ENCODE measurements at regions not wholly inside any gene's neighbourhood (a gene's known extent, or its start where the extent isn't known, plus 50 kb on each side); places are given as distances from the start of the nearest gene placed in this dataset.

GRCh38 chr10:33034931-33035330 is 76.9 kb upstream of the ITGB1 start:
- CTCF ChIA-PET (ENCODE audit: partially characterized antibody): interaction anchor here (0.5 to 0.9 kb wide), 3 partner anchors 25 to 787 kb away, joined by 3 to 4 read pairs (median 3); no protein-coding TSS in a partner anchor

More at GRCh38 chr10:33034931-33035330, 76.9 kb upstream of the ITGB1 start:
- Histone ChIP-seq H3K4me1 (replicated peaks in 1 of 4; ENCODE audit: control insufficient read depth in 3 of 4, insufficient read depth in 4 of 4, low read length in 3 of 4) (peaks cover 0 to 2% (median 0%) of the 10 kb centered on the region in 4 experiments; a peak in 2 of 7 replicates), H4K5ac (ENCODE audit: insufficient read length, low read depth, low read length) (no peak overlapping the region), H3K4me2 (ENCODE audit: insufficient read depth in 1 of 2, low read depth in 2 of 2, low read length in 2 of 2) (no peak overlapping the region), H3K18ac (ENCODE audit: extremely low read depth, low read length) (no peak overlapping the region), H3K36me3 (ENCODE audit: control insufficient read depth in 2 of 4, insufficient read depth in 4 of 4, low read length in 3 of 4) (no peaks in the 10 kb centered on the region), H3K9ac (replicated peaks in 1 of 4; ENCODE audit: extremely low read depth in 1 of 4, low read depth in 3 of 4, low read length in 3 of 4) (no peak overlapping the region), H3K14ac (ENCODE audit: insufficient read length) (no peak overlapping the region), H2BK15ac (ENCODE audit: low read length) (no peak overlapping the region), H3K23me2 (ENCODE audit: low read depth, low read length) (no peaks in the 10 kb centered on the region), H2BK20ac (ENCODE audit: low read length) (no peak overlapping the region), H4K20me1 (replicated peaks in 1 of 2; ENCODE audit: control insufficient read depth in 1 of 2, insufficient read depth in 2 of 2, low read length in 2 of 2) (no peaks in the 10 kb centered on the region), H3K56ac (replicated peaks; ENCODE audit: insufficient read length, low read depth, low read length) (no peak overlapping the region), H4K8ac (ENCODE audit: extremely low read depth, insufficient read depth, low read length) (no peak overlapping the region), H3K4ac (replicated peaks; ENCODE audit: insufficient read length, low read depth, low read length) (no peak overlapping the region), H2AFZ (ENCODE audit: low read length) (no peak overlapping the region), H3K23ac (ENCODE audit: insufficient read length) (no peak overlapping the region), H4K91ac (replicated peaks; ENCODE audit: insufficient read length, low read length) (no peak overlapping the region), H3K27me3 (replicated peaks in 1 of 4; ENCODE audit: control insufficient read depth in 3 of 4, extremely low read depth in 1 of 4, insufficient read depth in 3 of 4, low read length in 3 of 4) (no peaks in the 10 kb centered on the region), H3K9me3 (ENCODE audit: insufficient read depth in 2 of 2, low read depth in 1 of 2, low read length in 1 of 2) (no peaks in the 10 kb centered on the region), H3K79me1 (ENCODE audit: low read depth, low read length) (no peaks in the 10 kb centered on the region), H2BK5ac (ENCODE audit: low read depth, low read length) (no peak overlapping the region), H2BK12ac (ENCODE audit: low read depth, low read length) (no peak overlapping the region), H3K79me2 (ENCODE audit: control insufficient read depth in 1 of 2, insufficient read depth in 2 of 2, low read length in 2 of 2) (no peaks in the 10 kb centered on the region), H3K27ac (ENCODE audit: low read depth, low read length) (no peak overlapping the region), H2AK5ac (ENCODE audit: low read depth, low read length) (no peak overlapping the region), H2BK120ac (replicated peaks; ENCODE audit: low read depth, low read length) (no peak overlapping the region), H3K4me3 (ENCODE audit: extremely low read depth in 1 of 4, insufficient read depth in 2 of 4, low read depth in 3 of 4, low read length in 4 of 4) (no peak overlapping the region)
- 90% methylated on average over 1 of the region's 1 CpG; no CpG with 5 or more reads in 1 of the 2 experiments for WGBS, 2 experiments (ENCODE audit: extremely low coverage in 1 of 2, insufficient coverage in 1 of 2, insufficient read length in 1 of 2, insufficient replicate concordance in 2 of 2, low coverage in 1 of 2, low lambda C conversion rate in 2 of 2, missing lambda C conversion rate in 1 of 2)
- FAIRE-seq: no peak
- no peak for DNase-seq (ENCODE audit: low read depth in 1 of 2, low spot score in 2 of 2)
- TF ChIP-seq KDM4A (IDR thresholded peaks at IDR 0.05; ENCODE audit: low read depth, low read length, severe bottlenecking) (no peak), JUN (IDR thresholded peaks at IDR 0.05; ENCODE audit: low read depth, low read length) (no peak)
- POLR2A ChIA-PET (ENCODE audit: partially characterized antibody): interaction anchor here (0.9 kb wide), 1 partner anchor 25 kb away, joined by 4 read pairs; no protein-coding TSS in a partner anchor

Measured in H1 (cell line).